Colonic mucosa (tissue), 4 donors: ENCODE measurements at regions not wholly inside any gene's neighbourhood (a gene's known extent, or its start where the extent isn't known, plus 50 kb on each side); places are given as distances from the start of the nearest gene placed in this dataset.

ENCODE experiments used
- DNase-seq: peaks from one replicate; pipeline ENCODE4 v3.0.0-alpha.2; 2020
- H3K27ac ChIP-seq: fragments of 200-600 bp; one replicate; pipeline ENCODE4 v1.8.0; 2021
- H3K27me3 ChIP-seq: fragments of 200-600 bp; one replicate; pipeline ENCODE4 v1.8.0; 2021
- H3K36me3 ChIP-seq: fragments of 200-600 bp; one replicate; pipeline ENCODE4 v1.8.0; 2021
- H3K4me1 ChIP-seq: fragments of 200-600 bp; one replicate; pipeline ENCODE4 v1.8.0; 2021; ENCODE audit warnings: mild to moderate bottlenecking
- H3K4me3 ChIP-seq: fragments of 200-600 bp; one replicate; pipeline ENCODE4 v1.8.0; 2021
- H3K9ac ChIP-seq, 2 donors: one replicate each; pipeline ENCODE4 v1.7.0; 2013; ENCODE audit warnings: control low read depth in 2 of 2, low read depth in 2 of 2, low read length in 2 of 2
- H3K9me3 ChIP-seq: fragments of 200-600 bp; one replicate; pipeline ENCODE4 v1.8.0; 2021
- CTCF ChIP-seq: fragments of 200-600 bp; IDR thresholded peaks from one replicate; pipeline ENCODE4 v1.8.0; 2022; ENCODE audit warnings: antibody characterized with exemption, mild to moderate bottlenecking
- intact Hi-C: fragments of 100-400 bp; cut with DNase I; formaldehyde crosslinking; loops from one replicate; pipeline ENCODE4 v1.14.1; 2022
- donor health status: healthy.
- donor health status: DM: no; HTN: no; CAD: no.
- donor health status: DM: no; HTN: no; CAD: no.

GRCh38 chr7:17590221-17590620, 291.8 kb downstream of the AHR start:
- no peak for TF ChIP-seq CTCF
- no peaks in the 10 kb centered on the region for H3K4me1 ChIP-seq
- H3K36me3 ChIP-seq: no peaks in the 10 kb centered on the region
- intact Hi-C loops: no loop called here
- no peak overlapping the region for H3K4me3 ChIP-seq
- no peaks in the 10 kb centered on the region for H3K27me3 ChIP-seq
- DNase-seq: no peak
- no peak overlapping the region for H3K9ac ChIP-seq
- no peaks in the 10 kb centered on the region for H3K9me3 ChIP-seq
- H3K27ac ChIP-seq: no peak overlapping the region

GRCh38 chr7:17593819-17594419, 295.5 kb downstream of the AHR start:
- H3K9me3 ChIP-seq: no peaks in the 10 kb centered on the region
- H3K9ac ChIP-seq: no peak overlapping the region
- DNase-seq: no peak
- no peak overlapping the region for H3K4me3 ChIP-seq
- H3K27ac ChIP-seq: no peak overlapping the region
- TF ChIP-seq CTCF: no peak
- no peaks in the 10 kb centered on the region for H3K36me3 ChIP-seq
- H3K4me1 ChIP-seq: no peaks in the 10 kb centered on the region
- H3K27me3 ChIP-seq: no peaks in the 10 kb centered on the region
- intact Hi-C loops: no loop called here

- Histone ChIP-seq H3K4me3 (no peak overlapping the region), H3K9ac (no peak overlapping the region), H3K4me1 (no peaks in the 10 kb centered on the region), H3K27me3 (no peaks in the 10 kb centered on the region), H3K36me3 (no peaks in the 10 kb centered on the region), H3K27ac (no peak overlapping the region), H3K9me3 (no peaks in the 10 kb centered on the region)
- TF ChIP-seq CTCF: no peak
- no peak for DNase-seq
- intact Hi-C loops: no loop called here
These were observed 297.1 kb downstream of the AHR start for GRCh38 chr7:17595546-17595945.

GRCh38 chr7:17598305-17598704, 299.9 kb downstream of the AHR start:
- H3K4me3 ChIP-seq: no peak overlapping the region
- no peaks in the 10 kb centered on the region for H3K36me3 ChIP-seq
- intact Hi-C loops: no loop called here
- H3K4me1 ChIP-seq: no peaks in the 10 kb centered on the region
- H3K27me3 ChIP-seq: no peaks in the 10 kb centered on the region
- H3K9ac ChIP-seq: no peak overlapping the region
- TF ChIP-seq CTCF: no peak
- DNase-seq: no peak
- H3K27ac ChIP-seq: no peak overlapping the region
- H3K9me3 ChIP-seq: no peaks in the 10 kb centered on the region

GRCh38 chr7:17598846-17599245, 300.4 kb downstream of the AHR start:
- Histone ChIP-seq H3K9me3 (no peaks in the 10 kb centered on the region), H3K4me1 (no peaks in the 10 kb centered on the region), H3K4me3 (no peak overlapping the region), H3K27ac (no peak overlapping the region), H3K27me3 (no peaks in the 10 kb centered on the region), H3K36me3 (no peaks in the 10 kb centered on the region), H3K9ac (no peak overlapping the region)
- DNase-seq: no peak
- intact Hi-C loops: no loop called here
- TF ChIP-seq CTCF: no peak
